ENCODE measurements at regions not wholly inside any gene's neighbourhood (a gene's known extent, or its start where the extent isn't known, plus 50 kb on each side); places are given as distances from the start of the nearest gene placed in this dataset.
"Not testable (repeated sequence)": the region's sequence is repeated elsewhere in the genome, so short reads cannot be mapped to it uniquely, and the experiment has no call there.

GRCh38 chr16:59113004-59113670, 379.0 kb upstream of the GOT2 start:
- TF ChIP-seq CTCF (IDR thresholded peaks at IDR 0.05; ENCODE audit: insufficient read depth, low read depth, low read length), result no peak
- DNase-seq (ENCODE audit: low read depth), result no peak
- H3K4me3 ChIP-seq (ENCODE audit: low read depth, low read length), result no peak overlapping the region

GRCh38 chr16:59111280-59111679, 377.2 kb upstream of the GOT2 start:
- H3K4me3 ChIP-seq (ENCODE audit: low read depth, low read length), result no peak overlapping the region
- no peak for TF ChIP-seq CTCF (IDR thresholded peaks at IDR 0.05; ENCODE audit: insufficient read depth, low read depth, low read length)
- no peak for DNase-seq (ENCODE audit: low read depth)

- no peak overlapping the region for H3K4me3 ChIP-seq (ENCODE audit: low read depth, low read length)
- TF ChIP-seq CTCF (IDR thresholded peaks at IDR 0.05; ENCODE audit: insufficient read depth, low read depth, low read length), result no peak
- DNase-seq (ENCODE audit: low read depth), result no peak
These were observed 374.3 kb upstream of the GOT2 start for GRCh38 chr16:59108374-59108773.

- DNase-seq (ENCODE audit: low read depth); H3K4me3 ChIP-seq (ENCODE audit: low read depth, low read length): not testable (repeated sequence)
These were observed 362.6 kb upstream of the GOT2 start for GRCh38 chr16:59096682-59097081.

GRCh38 chr16:59090541-59090940, 356.4 kb upstream of the GOT2 start:
- no peak overlapping the region for H3K4me3 ChIP-seq (ENCODE audit: low read depth, low read length)
- no peak for DNase-seq (ENCODE audit: low read depth)
- no peak for TF ChIP-seq CTCF (IDR thresholded peaks at IDR 0.05; ENCODE audit: insufficient read depth, low read depth, low read length)

- no peak for TF ChIP-seq CTCF (IDR thresholded peaks at IDR 0.05; ENCODE audit: insufficient read depth, low read depth, low read length)
- H3K4me3 ChIP-seq (ENCODE audit: low read depth, low read length), result no peak overlapping the region
- DNase-seq (ENCODE audit: low read depth), result no peak
These were observed 354.3 kb upstream of the GOT2 start for GRCh38 chr16:59088431-59088830.

GRCh38 chr16:59087641-59088040, 353.5 kb upstream of the GOT2 start:
- no peak overlapping the region for H3K4me3 ChIP-seq (ENCODE audit: low read depth, low read length)
- TF ChIP-seq CTCF (IDR thresholded peaks at IDR 0.05; ENCODE audit: insufficient read depth, low read depth, low read length), result no peak
- DNase-seq (ENCODE audit: low read depth), result no peak

All from fibroblast of villous mesenchyme (primary cell).